H9 (cell line): ENCODE measurements at regions not wholly inside any gene's neighbourhood (a gene's known extent, or its start where the extent isn't known, plus 50 kb on each side); places are given as distances from the start of the nearest gene placed in this dataset.
"Not testable (repeated sequence)": the region's sequence is repeated elsewhere in the genome, so short reads cannot be mapped to it uniquely, and the experiment has no call there.

Source experiments
- DNase-seq: peaks from one replicate; pipeline ENCODE4 v3.0.0-alpha.2; 2017
- H2AFZ ChIP-seq: one replicate; pipeline ENCODE4 v1.6.1; 2013; ENCODE audit warnings: mild to moderate bottlenecking, low read length, control low read depth, moderate library complexity
- H2AK5ac ChIP-seq: 2 replicates; pipeline ENCODE4 v1.6.1; 2013; ENCODE audit warnings: low read length, control low read depth, mixed read lengths; ENCODE audit not compliant: insufficient read length
- H2BK120ac ChIP-seq: one replicate; pipeline ENCODE4 v1.6.1; 2013; ENCODE audit warnings: low read depth, mild to moderate bottlenecking, low read length, control low read depth, inconsistent platforms; ENCODE audit not compliant: poor library complexity, severe bottlenecking
- H2BK12ac ChIP-seq: 2 replicates; pipeline ENCODE4 v1.6.1; 2013; ENCODE audit warnings: low read length, control low read depth, mixed read lengths, low read depth; ENCODE audit not compliant: insufficient read length
- H2BK15ac ChIP-seq: 2 replicates; pipeline ENCODE4 v1.6.1; 2013; ENCODE audit warnings: low read depth, low read length, control low read depth
- H2BK20ac ChIP-seq: one replicate; pipeline ENCODE4 v1.6.1; 2013; ENCODE audit warnings: low read depth, mild to moderate bottlenecking, low read length, control low read depth, inconsistent platforms; ENCODE audit not compliant: poor library complexity, severe bottlenecking
- H2BK5ac ChIP-seq: 2 replicates; pipeline ENCODE4 v1.6.1; 2013; ENCODE audit warnings: low read length, control low read depth, mixed read lengths; ENCODE audit not compliant: insufficient read length
- H3K14ac ChIP-seq: 2 replicates; pipeline ENCODE4 v1.6.1; 2013; ENCODE audit warnings: low read length, control low read depth; ENCODE audit not compliant: insufficient read depth
- H3K18ac ChIP-seq: 2 replicates; pipeline ENCODE4 v1.6.1; 2013; ENCODE audit warnings: low read depth, mild to moderate bottlenecking, mixed read lengths, low read length, control low read depth; ENCODE audit not compliant: insufficient read length
- H3K23ac ChIP-seq: 2 replicates; pipeline ENCODE4 v1.6.1; 2013; ENCODE audit warnings: low read length, control low read depth, mixed read lengths, low read depth; ENCODE audit not compliant: insufficient read length
- H3K23me2 ChIP-seq: 2 replicates; pipeline ENCODE4 v1.6.1; 2013; ENCODE audit warnings: low read depth, mild to moderate bottlenecking, mixed read lengths, low read length, control low read depth; ENCODE audit not compliant: insufficient read length, poor library complexity, severe bottlenecking
- H3K27ac ChIP-seq: 2 replicates; pipeline ENCODE4 v1.5.1; 2013; ENCODE audit warnings: low read length, control low read depth, mixed read lengths, low read depth; ENCODE audit not compliant: insufficient read length
- H3K27me3 ChIP-seq: 2 replicates; pipeline ENCODE4 v1.6.1; 2013; ENCODE audit warnings: low read length, control low read depth, inconsistent platforms; ENCODE audit not compliant: insufficient read depth
- H3K4ac ChIP-seq: 2 replicates; pipeline ENCODE4 v1.6.1; 2013; ENCODE audit warnings: low read depth, mild to moderate bottlenecking, control low read depth, inconsistent platforms, low read length, moderate library complexity
- H3K4me1 ChIP-seq: 2 replicates; pipeline ENCODE4 v1.6.1; 2013; ENCODE audit warnings: low read length, control low read depth, inconsistent platforms; ENCODE audit not compliant: insufficient read depth
- H3K4me2 ChIP-seq: 2 replicates; pipeline ENCODE4 v1.6.1; 2013; ENCODE audit warnings: low read length, control low read depth, mixed read lengths; ENCODE audit not compliant: insufficient read length, insufficient read depth
- H3K56ac ChIP-seq: 2 replicates; pipeline ENCODE4 v1.6.1; 2013; ENCODE audit warnings: low read depth, mild to moderate bottlenecking, mixed read lengths, low read length, control low read depth; ENCODE audit not compliant: insufficient read length
- H3K79me1 ChIP-seq: 2 replicates; pipeline ENCODE4 v1.6.1; 2013; ENCODE audit warnings: low read depth, mild to moderate bottlenecking, moderate library complexity, low read length, control low read depth, inconsistent platforms; ENCODE audit not compliant: insufficient read depth, poor library complexity, severe bottlenecking
- H3K79me2 ChIP-seq: 2 replicates; pipeline ENCODE4 v1.6.1; 2013; ENCODE audit warnings: low read length, control low read depth, inconsistent platforms; ENCODE audit not compliant: insufficient read depth
- H3K9ac ChIP-seq: 2 replicates; pipeline ENCODE4 v1.6.1; 2013; ENCODE audit warnings: low read length, control low read depth, mixed read lengths; ENCODE audit not compliant: insufficient read length; ENCODE audit errors: extremely low read depth
- H3K9me3 ChIP-seq: one replicate; pipeline ENCODE4 v1.6.1; 2013; ENCODE audit warnings: low read depth, low read length, inconsistent platforms; ENCODE audit not compliant: control insufficient read depth
- H3T11ph ChIP-seq: one replicate; pipeline ENCODE4 v1.6.1; 2013; ENCODE audit warnings: mild to moderate bottlenecking, low read length, control low read depth, inconsistent platforms
- H4K20me1 ChIP-seq: one replicate; pipeline ENCODE4 v1.6.1; 2013; ENCODE audit not compliant: control insufficient read depth, insufficient read length, insufficient read depth
- H4K5ac ChIP-seq: 2 replicates; pipeline ENCODE4 v1.6.1; 2013; ENCODE audit warnings: low read depth, mild to moderate bottlenecking, mixed read lengths, low read length, control low read depth; ENCODE audit not compliant: insufficient read length
- H4K8ac ChIP-seq: replicated peaks from 2 replicates; pipeline ENCODE4 v1.6.1; 2013; ENCODE audit warnings: low read length, control low read depth, mixed read lengths, low read depth; ENCODE audit not compliant: insufficient read length
- H4K91ac ChIP-seq: 2 replicates; pipeline ENCODE4 v1.6.1; 2013; ENCODE audit warnings: low read depth, mild to moderate bottlenecking, moderate library complexity, mixed read lengths, low read length, control low read depth; ENCODE audit not compliant: insufficient read length
- H3K27ac Mint-ChIP-seq, 3 experiments: 2 replicates in 2 of 3; 3 replicates in 1 of 3; pipeline ENCODE4 v1.8.0; 2020 to 2021; ENCODE audit warnings: mixed read lengths in 3 of 3, mild to moderate bottlenecking in 1 of 3, moderate library complexity in 1 of 3
- H3K27me3 Mint-ChIP-seq: 2 replicates; pipeline ENCODE4 v1.8.0; 2021; ENCODE audit warnings: low read depth, mild to moderate bottlenecking, moderate library complexity, mixed read lengths
- H3K36me3 Mint-ChIP-seq, 3 experiments: 2 replicates in 2 of 3; 3 replicates in 1 of 3; pipeline ENCODE4 v1.8.0; 2020 to 2021; ENCODE audit warnings: low read depth in 3 of 3, mixed read lengths in 3 of 3; ENCODE audit not compliant: insufficient read depth in 1 of 3
- H3K4me1 Mint-ChIP-seq, 2 experiments: 2 replicates each; pipeline ENCODE4 v1.8.0; 2020; ENCODE audit warnings: mixed read lengths in 2 of 2
- H3K4me3 Mint-ChIP-seq, 2 experiments: 2 replicates in 1 of 2; 3 replicates in 1 of 2; pipeline ENCODE4 v1.8.0; 2020 to 2021; ENCODE audit warnings: mild to moderate bottlenecking in 2 of 2, mixed read lengths in 2 of 2, moderate library complexity in 1 of 2
- H3K9me3 Mint-ChIP-seq, 2 experiments: 2 replicates in 1 of 2; 3 replicates in 1 of 2; pipeline ENCODE4 v1.8.0; 2020; ENCODE audit warnings: mild to moderate bottlenecking in 2 of 2, mixed read lengths in 2 of 2, moderate library complexity in 1 of 2
- WGBS: extraction: QIAGEN DNeasy Blood & Tissue Kit; methylation state at CpG from one replicate; pipeline ENCODE4 v1.1.7; 2013; ENCODE audit warnings: missing lambda C conversion rate, low lambda C conversion rate, mixed read lengths; ENCODE audit not compliant: insufficient read length; ENCODE audit errors: extremely low coverage; 5-methylcytosine and 5-hydroxymethylcytosine counted together
- TF ChIP-seq, protein P1 (sequence below): fragments of 200-600 bp; sonication (generic); conservative IDR thresholded peaks from 3 replicates; pipeline ENCODE4 v1.8.0; 2021; ENCODE audit warnings: antibody characterized with exemption, mild to moderate bottlenecking

DNA sequence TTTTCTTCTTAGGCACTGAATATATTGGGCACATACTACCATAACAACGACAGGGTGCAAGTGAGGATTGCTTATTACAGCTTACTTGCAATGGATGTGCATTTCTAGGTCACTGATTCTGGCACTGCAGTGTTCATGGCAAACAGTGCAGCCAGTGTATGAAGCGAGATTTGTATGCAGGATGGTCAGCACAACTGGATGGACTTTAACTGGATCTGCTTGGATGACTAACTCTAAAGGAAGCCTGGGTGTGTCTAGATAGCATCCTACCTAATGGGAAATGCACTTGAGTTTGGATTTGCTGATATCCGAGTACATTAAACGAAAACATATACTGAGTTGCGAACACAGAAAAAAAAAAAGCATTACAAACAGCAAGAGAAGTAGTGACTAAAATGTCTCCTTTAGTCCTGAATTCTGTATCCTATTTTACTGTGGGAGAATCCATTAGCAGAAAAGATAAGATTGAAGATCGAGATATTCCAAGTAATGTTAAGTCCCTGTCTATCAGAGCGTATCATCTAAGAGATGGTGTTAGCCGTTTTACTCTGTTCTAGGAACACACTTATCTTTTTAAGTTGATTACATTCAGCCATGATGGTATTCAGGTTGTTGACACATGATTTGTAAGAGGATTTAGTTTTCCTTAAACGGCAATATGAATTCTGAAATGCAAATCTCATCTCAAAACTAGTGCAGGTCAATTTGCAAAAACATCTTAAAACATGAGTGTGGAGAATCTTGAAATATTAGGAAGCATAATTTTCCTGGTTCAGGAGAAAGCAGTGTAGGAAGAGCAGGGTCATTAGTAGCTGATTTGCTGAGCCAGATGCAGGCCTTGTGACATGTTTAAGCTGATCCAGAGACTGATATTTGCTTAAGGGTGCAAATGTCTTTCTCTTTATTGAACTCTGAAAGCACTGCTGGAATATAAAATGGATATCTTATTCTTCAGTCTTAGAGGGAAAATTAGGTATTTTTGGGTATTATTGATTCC lies 142.6 kb upstream of the CPHXL start:
- no peaks in the 10 kb centered on the region for H3K79me1 ChIP-seq
- H2BK5ac ChIP-seq: no peak overlapping the region
- no peak overlapping the region for H3K14ac ChIP-seq
- H3K4me1 Mint-ChIP-seq: peaks cover 0 to 3% of the 10 kb centered on the region in 2 experiments; a peak in 1 of 4 replicates
- no peaks in the 10 kb centered on the region for H3K9me3 ChIP-seq
- H2BK120ac ChIP-seq: no peak overlapping the region
- H2BK20ac ChIP-seq: no peak overlapping the region
- no peaks in the 10 kb centered on the region for H3K23me2 ChIP-seq
- H4K8ac ChIP-seq: no peak overlapping the region
- TF ChIP-seq, protein P1, sequence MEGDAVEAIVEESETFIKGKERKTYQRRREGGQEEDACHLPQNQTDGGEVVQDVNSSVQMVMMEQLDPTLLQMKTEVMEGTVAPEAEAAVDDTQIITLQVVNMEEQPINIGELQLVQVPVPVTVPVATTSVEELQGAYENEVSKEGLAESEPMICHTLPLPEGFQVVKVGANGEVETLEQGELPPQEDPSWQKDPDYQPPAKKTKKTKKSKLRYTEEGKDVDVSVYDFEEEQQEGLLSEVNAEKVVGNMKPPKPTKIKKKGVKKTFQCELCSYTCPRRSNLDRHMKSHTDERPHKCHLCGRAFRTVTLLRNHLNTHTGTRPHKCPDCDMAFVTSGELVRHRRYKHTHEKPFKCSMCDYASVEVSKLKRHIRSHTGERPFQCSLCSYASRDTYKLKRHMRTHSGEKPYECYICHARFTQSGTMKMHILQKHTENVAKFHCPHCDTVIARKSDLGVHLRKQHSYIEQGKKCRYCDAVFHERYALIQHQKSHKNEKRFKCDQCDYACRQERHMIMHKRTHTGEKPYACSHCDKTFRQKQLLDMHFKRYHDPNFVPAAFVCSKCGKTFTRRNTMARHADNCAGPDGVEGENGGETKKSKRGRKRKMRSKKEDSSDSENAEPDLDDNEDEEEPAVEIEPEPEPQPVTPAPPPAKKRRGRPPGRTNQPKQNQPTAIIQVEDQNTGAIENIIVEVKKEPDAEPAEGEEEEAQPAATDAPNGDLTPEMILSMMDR: no peak
- no peaks in the 10 kb centered on the region for H3K4me1 ChIP-seq
- H3K18ac ChIP-seq: no peak overlapping the region
- H4K5ac ChIP-seq: no peak overlapping the region
- no peak overlapping the region for H3K23ac ChIP-seq
- H3K4ac ChIP-seq: no peak overlapping the region
- H2BK12ac ChIP-seq: no peak overlapping the region
- no CpG with 5 or more reads among the region's 9 CpGs for WGBS
- H3K27ac Mint-ChIP-seq: no peak overlapping the region
- no peak for DNase-seq
- no peak overlapping the region for H3K27ac ChIP-seq
- H3K27me3 Mint-ChIP-seq: peaks cover 54% of the 10 kb centered on the region
- H4K20me1 ChIP-seq: no peaks in the 10 kb centered on the region
- no peak overlapping the region for H3K9ac ChIP-seq
- H3K56ac ChIP-seq: no peak overlapping the region
- no peak overlapping the region for H3K4me3 Mint-ChIP-seq
- H2BK15ac ChIP-seq: no peak overlapping the region
- no peaks in the 10 kb centered on the region for H3K27me3 ChIP-seq
- H2AK5ac ChIP-seq: no peak overlapping the region
- no peaks in the 10 kb centered on the region for H3K79me2 ChIP-seq
- H3K9me3 Mint-ChIP-seq: no peaks in the 10 kb centered on the region; a peak in 1 of 5 replicates
- H4K91ac ChIP-seq: no peak overlapping the region
- no peaks in the 10 kb centered on the region for H3K36me3 Mint-ChIP-seq
- no peak overlapping the region for H2AFZ ChIP-seq
- no peak overlapping the region for H3T11ph ChIP-seq
- H3K4me2 ChIP-seq: no peak overlapping the region

DNA sequence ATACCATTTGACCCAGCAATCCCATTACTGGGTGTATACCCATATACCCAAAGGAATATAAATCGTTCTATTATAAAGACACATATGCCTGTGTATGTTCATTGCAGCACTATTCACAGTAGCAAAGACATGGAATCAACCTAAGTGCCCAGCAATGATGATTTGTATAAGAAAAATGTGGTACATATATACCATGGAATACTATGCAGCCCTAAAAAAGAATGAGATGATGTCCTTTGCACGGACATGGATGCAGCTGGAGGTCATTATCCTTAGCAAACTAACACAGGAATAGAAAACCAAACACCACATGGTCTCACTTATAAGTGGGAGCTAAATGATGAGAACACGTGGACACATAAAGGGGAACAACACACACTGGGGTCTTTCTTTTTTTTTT lies 155.0 kb upstream of the CPHXL start:
- not testable (repeated sequence) for H2AK5ac ChIP-seq, H3K4me3 Mint-ChIP-seq, H3K79me1 ChIP-seq, H3K36me3 Mint-ChIP-seq, H3K9ac ChIP-seq, H4K5ac ChIP-seq, H3K56ac ChIP-seq, H3K27me3 ChIP-seq, H3K79me2 ChIP-seq, H2BK15ac ChIP-seq, H3K27ac ChIP-seq, H3K4me2 ChIP-seq, H3K9me3 Mint-ChIP-seq, H4K8ac ChIP-seq, H2BK20ac ChIP-seq, H2AFZ ChIP-seq, H3T11ph ChIP-seq, H3K18ac ChIP-seq, H3K4ac ChIP-seq, H2BK12ac ChIP-seq, H3K9me3 ChIP-seq, H3K4me1 Mint-ChIP-seq, H3K23me2 ChIP-seq, H3K27ac Mint-ChIP-seq, DNase-seq, H3K4me1 ChIP-seq, H2BK120ac ChIP-seq, H3K14ac ChIP-seq, H3K23ac ChIP-seq, H3K27me3 Mint-ChIP-seq, H2BK5ac ChIP-seq, H4K91ac ChIP-seq, H4K20me1 ChIP-seq
- no CpG with 5 or more reads among the region's 3 CpGs for WGBS
